GM12873 (cell line): ENCODE measurements at regions not wholly inside any gene's neighbourhood (a gene's known extent, or its start where the extent isn't known, plus 50 kb on each side); places are given as distances from the start of the nearest gene placed in this dataset.

Experiments
- TF ChIP-seq, protein P1 (sequence below): IDR thresholded peaks from 2 replicates; pipeline ENCODE4 v1.5.1; 2012; ENCODE audit warnings: low read depth, mild to moderate bottlenecking, moderate library complexity, low read length, control low read depth; ENCODE audit not compliant: insufficient read depth; ENCODE audit errors: missing control alignments

DNA sequence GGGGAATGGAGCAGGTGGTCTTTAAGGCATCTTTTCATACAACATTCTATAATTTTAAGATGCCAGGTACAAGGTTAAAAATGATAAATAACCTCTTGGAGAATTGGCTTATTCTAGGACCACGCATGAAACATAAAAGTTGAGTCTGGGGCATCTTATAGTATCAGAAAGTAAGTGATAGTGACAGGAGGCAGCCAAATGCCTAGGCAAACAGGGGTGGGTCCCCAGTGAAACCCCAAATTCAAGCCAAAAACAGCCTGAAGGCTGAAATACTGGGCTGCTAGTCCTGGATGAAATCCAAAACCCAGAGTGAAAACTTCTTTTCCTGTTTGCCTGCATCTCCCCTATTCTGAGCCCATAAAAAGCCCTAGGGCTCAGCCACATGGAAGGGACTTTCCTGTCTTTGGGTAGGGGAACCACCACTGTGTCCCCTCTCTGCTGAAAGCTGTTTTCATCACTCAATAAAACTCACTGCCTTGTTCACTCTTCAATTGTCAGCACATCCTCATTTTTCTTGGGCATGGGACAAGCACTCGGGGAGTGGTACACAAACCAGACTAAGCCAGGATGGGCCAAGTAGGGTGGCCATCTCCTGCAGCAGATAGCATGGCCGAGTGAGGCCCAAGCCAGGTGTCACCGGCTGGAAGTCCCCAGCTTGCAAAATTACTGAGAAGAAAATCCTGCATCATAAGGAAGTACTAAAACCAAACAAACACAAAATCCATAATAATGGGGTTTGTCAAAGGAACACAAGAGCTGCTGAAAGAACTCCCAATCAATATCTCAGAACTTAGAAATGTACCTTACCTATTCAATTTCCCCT, 241.6 kb upstream of the GALNT17 start:
- TF ChIP-seq, protein P1, sequence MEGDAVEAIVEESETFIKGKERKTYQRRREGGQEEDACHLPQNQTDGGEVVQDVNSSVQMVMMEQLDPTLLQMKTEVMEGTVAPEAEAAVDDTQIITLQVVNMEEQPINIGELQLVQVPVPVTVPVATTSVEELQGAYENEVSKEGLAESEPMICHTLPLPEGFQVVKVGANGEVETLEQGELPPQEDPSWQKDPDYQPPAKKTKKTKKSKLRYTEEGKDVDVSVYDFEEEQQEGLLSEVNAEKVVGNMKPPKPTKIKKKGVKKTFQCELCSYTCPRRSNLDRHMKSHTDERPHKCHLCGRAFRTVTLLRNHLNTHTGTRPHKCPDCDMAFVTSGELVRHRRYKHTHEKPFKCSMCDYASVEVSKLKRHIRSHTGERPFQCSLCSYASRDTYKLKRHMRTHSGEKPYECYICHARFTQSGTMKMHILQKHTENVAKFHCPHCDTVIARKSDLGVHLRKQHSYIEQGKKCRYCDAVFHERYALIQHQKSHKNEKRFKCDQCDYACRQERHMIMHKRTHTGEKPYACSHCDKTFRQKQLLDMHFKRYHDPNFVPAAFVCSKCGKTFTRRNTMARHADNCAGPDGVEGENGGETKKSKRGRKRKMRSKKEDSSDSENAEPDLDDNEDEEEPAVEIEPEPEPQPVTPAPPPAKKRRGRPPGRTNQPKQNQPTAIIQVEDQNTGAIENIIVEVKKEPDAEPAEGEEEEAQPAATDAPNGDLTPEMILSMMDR, result no peak

DNA sequence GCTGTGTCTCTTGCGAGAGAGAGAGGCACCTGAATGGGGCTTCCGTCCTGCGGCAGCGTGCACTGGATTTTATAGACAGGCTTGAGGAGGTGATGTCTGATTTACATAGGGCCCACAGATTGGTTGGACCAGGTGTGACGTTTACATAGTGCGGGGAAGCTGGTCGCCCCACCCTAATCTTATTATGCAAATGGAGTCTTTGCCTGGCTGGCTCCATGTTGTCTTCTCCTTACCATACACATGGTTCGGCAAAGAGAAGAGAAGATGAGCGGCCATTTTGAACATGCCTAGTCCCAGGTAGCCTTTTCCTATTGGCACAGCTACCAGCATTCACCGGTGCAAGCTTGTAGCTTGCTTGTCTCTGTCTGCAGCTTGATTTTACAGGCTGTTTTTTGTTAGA, 238.5 kb upstream of the GALNT17 start:
- TF ChIP-seq, protein P1, result no peak

DNA sequence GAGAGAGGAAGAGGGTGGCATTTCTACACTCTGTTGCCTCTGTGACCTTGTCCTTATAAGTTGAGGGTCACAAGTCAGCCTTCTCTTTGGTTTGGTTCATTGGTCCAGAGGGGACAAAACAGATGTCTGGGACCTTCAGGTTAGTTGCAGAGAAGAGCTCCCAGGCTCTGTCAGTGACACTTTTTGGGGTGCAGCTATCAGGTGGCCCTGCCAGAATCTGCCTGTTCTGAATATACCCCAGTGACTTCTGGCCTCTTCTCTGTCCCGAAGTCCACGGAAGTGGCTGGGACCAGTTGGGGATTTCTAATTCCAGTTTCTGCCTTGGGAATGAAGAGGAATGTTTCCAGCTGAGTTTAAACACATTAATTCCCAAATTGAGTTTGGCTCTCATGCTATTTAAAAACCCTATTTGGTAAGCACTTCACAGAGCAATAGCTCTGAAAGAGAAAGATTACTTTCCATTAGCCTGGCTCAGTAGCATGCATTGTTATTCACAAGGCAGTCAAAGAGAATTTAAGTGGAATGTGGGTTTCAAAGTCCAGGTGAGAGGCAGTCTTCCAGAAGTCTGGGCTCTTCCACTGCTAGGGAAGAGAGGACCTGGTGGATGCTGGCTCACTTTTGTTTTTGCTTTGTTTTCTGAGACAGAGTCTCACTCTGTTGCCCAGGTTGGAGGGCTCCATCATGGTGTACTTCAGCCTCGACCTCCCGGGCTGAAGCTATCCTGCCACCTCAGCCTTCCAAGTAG, 237.8 kb upstream of the GALNT17 start:
- TF ChIP-seq, protein P1, result no peak

DNA sequence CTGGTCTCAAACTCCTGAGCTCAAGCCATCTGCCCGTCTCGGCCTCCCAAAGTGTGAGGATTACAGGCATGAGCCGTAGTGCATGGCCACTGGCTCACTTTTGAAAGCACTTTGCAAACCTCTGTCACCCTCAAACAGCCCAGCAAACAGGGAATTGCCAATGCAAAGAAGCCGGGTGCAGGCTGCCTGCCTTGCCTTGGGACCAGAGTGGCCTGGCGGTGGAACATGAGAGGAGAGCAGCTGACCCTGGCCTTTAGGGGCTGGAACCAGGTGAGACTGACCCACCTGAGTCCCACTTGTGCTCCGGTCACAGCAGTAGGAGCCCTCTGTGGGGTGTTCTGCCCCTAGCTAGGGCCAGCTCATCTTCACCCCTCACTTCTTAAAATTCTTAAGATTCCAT, 237.1 kb upstream of the GALNT17 start:
- TF ChIP-seq, protein P1, result no peak

DNA sequence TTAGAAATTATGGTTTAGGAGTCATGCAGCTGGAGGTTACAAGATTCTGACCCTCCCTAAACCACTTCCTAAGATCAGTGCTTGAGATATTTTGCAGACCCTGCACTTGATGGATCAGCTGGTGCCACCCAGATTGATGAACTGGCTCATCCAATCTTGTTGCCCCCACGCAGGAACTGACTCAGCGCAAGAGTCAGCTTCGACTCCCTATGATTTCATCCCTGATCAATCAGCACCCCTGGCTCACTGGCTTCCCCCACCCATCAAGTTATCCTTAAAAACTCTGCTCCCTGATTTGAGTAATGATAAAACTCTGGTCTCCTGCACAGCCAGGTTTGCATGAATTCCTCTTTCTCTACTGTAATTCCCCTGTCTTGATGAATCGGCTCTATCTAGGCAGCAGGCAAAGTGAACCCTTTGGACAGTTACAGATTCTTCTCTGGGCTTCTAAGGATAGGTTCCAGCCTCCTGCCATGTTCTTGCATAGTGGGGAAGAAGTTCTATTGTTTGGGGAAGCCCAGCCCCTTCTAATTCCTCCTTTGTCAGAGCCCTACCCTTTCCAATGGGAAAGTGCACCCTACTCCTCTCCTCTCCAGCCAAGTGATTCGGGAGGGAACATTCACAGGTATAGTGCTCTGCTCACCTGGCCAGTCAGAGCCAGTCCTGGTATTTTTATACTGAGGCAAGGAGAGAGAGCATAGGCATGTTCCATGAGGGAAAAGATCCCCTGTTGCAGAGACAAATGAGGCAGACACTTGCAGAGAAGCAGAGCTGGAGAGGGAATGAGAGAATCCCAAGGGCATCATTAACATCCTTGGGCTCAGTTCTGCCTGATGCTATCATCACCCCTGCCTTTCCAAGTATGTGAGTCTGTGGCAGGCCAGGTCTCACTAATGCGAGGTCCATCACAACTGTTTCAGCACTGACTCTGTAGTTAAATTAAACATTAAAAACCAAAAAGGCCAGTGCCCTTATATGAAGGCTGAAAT, 224.4 kb upstream of the GALNT17 start:
- TF ChIP-seq, protein P1, result no peak

DNA sequence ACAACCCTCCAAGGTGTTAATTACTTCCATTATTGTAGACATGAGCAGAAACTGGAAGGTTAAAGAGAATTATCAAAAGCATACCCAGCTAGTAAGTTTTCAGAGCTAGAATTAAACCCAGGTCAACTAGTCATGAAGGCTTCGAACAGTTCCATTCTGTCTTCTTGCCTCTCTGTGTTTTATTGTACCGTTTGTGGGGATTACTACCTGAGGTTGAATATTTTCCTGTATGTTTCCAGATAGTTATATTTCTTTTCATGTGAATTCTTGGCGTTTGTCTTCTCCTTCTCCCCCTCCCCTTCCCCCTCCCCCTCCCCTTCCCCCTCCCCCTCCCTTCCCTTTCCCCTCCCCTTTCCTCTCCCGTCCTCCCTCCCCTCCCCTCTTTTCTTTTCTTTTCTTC, 218.0 kb upstream of the GALNT17 start:
- TF ChIP-seq, protein P1, result no peak

DNA sequence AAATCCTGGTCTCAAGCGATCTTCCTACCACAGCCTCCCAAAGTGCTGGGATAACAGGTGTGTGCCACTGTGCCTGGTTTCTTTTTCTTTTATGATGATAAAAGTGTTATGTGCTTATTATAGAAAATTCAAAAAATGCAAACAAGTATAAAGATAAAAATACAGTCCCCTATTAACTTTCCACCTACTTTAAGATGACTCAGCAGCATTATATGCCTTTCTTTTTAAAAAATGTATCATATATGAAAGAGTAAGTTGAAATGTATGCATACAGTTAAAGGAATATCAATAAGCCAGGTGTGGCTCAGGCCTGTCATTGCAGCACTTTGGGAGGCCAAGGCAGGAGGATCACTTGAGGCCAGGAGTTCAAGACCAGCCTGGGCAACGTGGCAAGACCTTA, 216.9 kb upstream of the GALNT17 start:
- TF ChIP-seq, protein P1, result no peak
